ENCODE measurements at regions not wholly inside any gene's neighbourhood (a gene's known extent, or its start where the extent isn't known, plus 50 kb on each side); places are given as distances from the start of the nearest gene placed in this dataset.
A peak's percentile ranks its signal among the peaks of the same experiment; 100 is the strongest.

DNA sequence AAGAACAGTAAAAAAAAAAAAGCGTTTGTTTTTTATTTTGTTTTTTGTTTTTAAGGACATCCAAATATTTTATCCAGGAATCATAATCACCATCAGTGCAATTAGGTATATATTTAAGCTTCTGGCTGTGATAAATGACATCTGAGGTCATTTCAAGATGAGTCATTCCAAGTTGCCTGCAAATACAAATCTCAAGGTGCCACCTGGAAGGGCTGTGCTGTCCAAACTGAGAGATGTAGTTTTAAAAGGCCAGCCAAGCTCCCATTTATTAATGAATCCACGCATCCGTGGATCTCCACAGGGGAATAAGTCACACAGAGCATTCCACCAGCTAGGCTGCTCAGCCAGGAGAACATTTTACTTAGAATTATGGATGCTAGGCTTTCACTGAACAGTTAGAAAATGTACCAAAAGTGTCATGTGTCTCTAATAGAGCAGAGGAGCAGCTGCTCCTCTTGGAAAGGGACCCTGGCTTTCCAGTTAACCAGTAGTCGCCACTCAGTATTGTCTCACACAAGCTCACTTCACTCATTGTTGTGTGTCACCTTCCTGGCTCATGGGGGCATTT is 1151.4 kb upstream of the TMEM132C start:
- TF ChIP-seq, protein P1, sequence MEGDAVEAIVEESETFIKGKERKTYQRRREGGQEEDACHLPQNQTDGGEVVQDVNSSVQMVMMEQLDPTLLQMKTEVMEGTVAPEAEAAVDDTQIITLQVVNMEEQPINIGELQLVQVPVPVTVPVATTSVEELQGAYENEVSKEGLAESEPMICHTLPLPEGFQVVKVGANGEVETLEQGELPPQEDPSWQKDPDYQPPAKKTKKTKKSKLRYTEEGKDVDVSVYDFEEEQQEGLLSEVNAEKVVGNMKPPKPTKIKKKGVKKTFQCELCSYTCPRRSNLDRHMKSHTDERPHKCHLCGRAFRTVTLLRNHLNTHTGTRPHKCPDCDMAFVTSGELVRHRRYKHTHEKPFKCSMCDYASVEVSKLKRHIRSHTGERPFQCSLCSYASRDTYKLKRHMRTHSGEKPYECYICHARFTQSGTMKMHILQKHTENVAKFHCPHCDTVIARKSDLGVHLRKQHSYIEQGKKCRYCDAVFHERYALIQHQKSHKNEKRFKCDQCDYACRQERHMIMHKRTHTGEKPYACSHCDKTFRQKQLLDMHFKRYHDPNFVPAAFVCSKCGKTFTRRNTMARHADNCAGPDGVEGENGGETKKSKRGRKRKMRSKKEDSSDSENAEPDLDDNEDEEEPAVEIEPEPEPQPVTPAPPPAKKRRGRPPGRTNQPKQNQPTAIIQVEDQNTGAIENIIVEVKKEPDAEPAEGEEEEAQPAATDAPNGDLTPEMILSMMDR (IDR thresholded peaks at IDR 0.05; ENCODE audit: low read depth, low read length): no peak
- no peak overlapping the region for H3K4me3 ChIP-seq (replicated peaks in 1 of 2; ENCODE audit: low read depth in 2 of 2, low read length in 2 of 2)
- DNase-seq (ENCODE audit: low read depth in 2 of 2): no peak

DNA sequence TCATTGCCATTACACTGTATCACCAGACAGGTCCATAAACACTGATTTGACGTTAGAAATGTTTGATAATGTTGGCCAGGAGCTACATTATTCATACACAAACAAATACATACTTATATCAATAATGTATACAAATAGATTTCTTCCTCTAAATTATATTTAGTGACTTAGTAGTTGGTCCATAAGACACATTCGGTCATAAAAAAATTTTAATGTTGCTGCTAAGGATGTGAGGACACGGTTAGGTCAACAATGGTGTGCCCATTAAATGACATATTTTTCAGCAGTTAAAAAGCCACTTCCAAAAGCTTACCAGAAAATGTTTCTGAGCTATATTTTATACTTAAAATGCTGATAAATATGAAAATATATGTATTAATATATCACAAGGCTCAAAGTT is 1148.7 kb upstream of the TMEM132C start:
- H3K4me3 ChIP-seq (replicated peaks in 1 of 2; ENCODE audit: low read depth in 2 of 2, low read length in 2 of 2): no peak overlapping the region
- TF ChIP-seq, protein P1 (IDR thresholded peaks at IDR 0.05; ENCODE audit: low read depth, low read length): no peak
- no peak for DNase-seq (ENCODE audit: low read depth in 2 of 2)

DNA sequence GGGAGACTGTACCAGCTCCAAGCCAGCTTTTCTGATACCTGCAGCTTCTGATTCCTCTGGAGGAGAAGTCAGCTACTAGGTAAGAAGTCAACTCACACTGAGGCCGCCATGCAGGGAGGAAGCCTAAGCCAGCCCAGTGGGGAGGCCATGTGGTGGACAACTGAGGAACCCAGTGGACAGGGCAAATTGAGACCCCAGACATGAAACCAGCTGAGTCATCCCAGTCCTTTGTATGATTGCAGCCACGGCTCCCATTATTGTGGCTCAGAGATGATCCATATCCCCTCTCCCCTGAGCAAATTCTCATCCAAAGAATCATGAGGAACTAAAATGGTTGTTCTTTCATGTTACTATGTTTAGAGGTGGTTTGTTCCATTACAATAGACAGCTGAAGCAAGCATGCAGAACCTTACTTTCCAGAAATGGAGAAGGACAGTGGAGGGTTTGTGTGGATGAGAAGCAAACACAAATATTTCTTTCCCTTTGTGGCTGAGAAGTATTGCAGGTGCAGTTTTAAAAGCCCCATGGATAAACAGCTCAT is 1147.3 kb upstream of the TMEM132C start:
- no peak overlapping the region for H3K4me3 ChIP-seq (replicated peaks in 1 of 2; ENCODE audit: low read depth in 2 of 2, low read length in 2 of 2)
- TF ChIP-seq, protein P1 (IDR thresholded peaks at IDR 0.05; ENCODE audit: low read depth, low read length): no peak
- no peak for DNase-seq (ENCODE audit: low read depth in 2 of 2)

DNA sequence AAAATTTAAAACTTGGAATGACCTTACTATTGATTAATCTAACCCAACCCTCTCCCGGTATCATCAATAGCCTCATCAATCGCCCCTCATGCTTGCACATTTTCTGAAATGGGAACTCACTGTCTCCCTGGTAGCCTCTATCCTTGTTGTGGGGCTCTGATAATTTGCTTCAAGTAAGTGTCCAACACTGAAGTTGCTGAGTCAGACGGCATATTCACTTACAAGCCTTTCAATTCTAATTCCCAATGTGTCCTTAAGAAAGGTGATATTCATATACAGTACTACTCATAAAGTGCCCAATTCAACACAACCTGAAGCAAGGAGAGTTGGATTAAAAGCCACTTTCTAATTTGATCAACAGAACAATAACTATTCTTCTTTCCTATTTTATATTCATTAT is 1146.1 kb upstream of the TMEM132C start:
- no peak overlapping the region for H3K4me3 ChIP-seq (replicated peaks in 1 of 2; ENCODE audit: low read depth in 2 of 2, low read length in 2 of 2)
- DNase-seq (ENCODE audit: low read depth in 2 of 2): no peak
- TF ChIP-seq, protein P1 (IDR thresholded peaks at IDR 0.05; ENCODE audit: low read depth, low read length): no peak

DNA sequence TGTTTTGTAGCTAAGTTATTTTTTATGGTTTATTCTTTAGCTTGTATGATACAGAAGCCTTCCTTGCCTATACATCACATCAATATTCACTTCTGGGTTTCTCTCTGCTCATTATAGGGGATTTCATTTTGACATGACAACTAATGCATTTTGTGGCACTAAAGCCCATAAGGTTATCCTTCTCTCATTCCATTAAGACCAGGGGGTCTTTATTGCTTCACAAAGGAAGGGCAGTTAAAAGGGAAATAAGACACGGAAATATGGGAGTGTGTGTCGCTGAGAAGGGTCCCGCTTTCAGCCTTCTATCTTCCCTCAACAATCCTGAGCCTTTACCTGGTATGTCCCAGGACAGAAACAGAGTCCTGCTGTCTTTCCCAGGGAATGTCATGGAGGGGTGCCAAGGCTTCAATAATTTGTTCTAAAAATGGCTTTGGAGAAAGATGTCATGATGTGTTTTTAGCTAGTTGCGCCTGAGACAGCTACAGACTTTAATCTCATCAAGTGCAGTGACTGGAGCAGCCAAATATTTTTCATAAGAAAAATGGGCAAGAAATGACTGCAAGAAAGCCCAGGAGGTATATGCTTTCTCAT is 1145.4 kb upstream of the TMEM132C start:
- no peak for DNase-seq (ENCODE audit: low read depth in 2 of 2)
- TF ChIP-seq, protein P1 (IDR thresholded peaks at IDR 0.05; ENCODE audit: low read depth, low read length): no peak
- no peak overlapping the region for H3K4me3 ChIP-seq (replicated peaks in 1 of 2; ENCODE audit: low read depth in 2 of 2, low read length in 2 of 2)

DNA sequence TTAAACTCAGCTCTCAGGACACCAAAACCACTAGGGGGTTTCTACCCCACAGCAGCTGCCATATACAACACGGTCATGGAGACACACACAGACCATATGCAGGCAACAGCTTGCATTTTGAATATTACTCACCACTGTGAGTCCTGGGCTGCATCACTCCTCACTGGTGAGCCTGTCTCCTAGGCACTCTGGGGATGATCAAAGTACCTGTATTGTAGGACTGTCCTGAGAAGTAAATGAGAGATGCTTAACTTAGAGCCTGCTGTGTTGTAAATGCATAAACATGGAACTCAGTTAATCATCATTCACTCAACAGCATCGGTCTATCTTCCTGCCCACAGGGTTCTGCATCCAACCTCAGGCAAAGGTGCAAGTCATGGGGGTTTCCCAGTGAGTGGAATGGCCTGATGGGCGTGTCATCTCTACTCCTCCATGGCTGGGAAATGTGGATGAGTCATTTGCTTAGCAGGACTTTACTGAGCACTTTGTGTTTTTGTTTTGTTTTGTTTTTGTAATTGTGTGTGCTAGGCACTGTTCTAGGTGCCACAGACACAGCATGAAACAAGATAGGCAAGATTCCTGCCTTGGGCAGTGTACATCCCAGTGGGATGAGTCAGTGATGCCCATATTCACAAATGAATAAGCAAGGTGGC is 1141.2 kb upstream of the TMEM132C start:
- H3K4me3 ChIP-seq (replicated peaks in 1 of 2; ENCODE audit: low read depth in 2 of 2, low read length in 2 of 2): no peak overlapping the region
- peak; percentile 30 to 99 for DNase-seq (ENCODE audit: low read depth in 2 of 2)
- TF ChIP-seq, protein P1 (IDR thresholded peaks at IDR 0.05; ENCODE audit: low read depth, low read length): no peak

Data from cardiac fibroblast (primary cell).